ENCODE measurements at regions not wholly inside any gene's neighbourhood (a gene's known extent, or its start where the extent isn't known, plus 50 kb on each side); places are given as distances from the start of the nearest gene placed in this dataset.

DNA sequence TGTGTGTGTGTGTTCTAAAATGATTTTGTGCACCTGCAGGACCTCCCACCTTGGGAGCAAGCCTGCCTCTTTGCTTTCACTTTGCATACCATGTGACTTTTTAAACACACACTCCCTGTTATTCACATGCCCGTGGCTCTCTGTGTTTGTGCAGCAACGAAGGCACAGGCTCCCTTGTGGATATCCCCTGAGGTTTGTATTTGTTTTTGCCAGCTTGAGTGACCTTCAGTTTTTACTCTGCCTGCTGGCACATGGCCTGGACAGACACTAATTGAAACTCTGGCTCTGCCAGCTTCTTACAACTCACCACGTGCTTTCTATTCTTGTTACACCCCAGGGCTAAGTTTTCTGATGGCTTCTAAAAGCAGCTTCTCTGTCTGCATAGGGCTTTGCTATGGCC is 885.8 kb downstream of the SH3BGRL start:
- Histone ChIP-seq H2BK5ac (ENCODE audit: low read depth, low read length, poor library complexity, severe bottlenecking) (no peak overlapping the region), H3K56ac (ENCODE audit: extremely low read depth, insufficient read depth, low read length) (no peak overlapping the region), H3K9me3 (ENCODE audit: control insufficient read depth, insufficient read depth, low read length) (no peaks in the 10 kb centered on the region), H3K27me3 (ENCODE audit: control insufficient read depth, insufficient read depth, low read length) (no peaks in the 10 kb centered on the region), H4K20me1 (ENCODE audit: insufficient read depth, low read length) (no peaks in the 10 kb centered on the region), H3K9me1 (ENCODE audit: insufficient read depth, low read length) (no peaks in the 10 kb centered on the region), H4K8ac (ENCODE audit: low read depth in 2 of 2, low read length in 2 of 2) (no peak overlapping the region), H3K4me3 (ENCODE audit: insufficient read depth, low read depth, low read length) (no peak overlapping the region), H3K23ac (ENCODE audit: low read depth, low read length) (no peak overlapping the region), H2AFZ (replicated peaks; ENCODE audit: low read length, poor library complexity) (no peak overlapping the region), H3K18ac (ENCODE audit: low read depth, low read length) (no peak overlapping the region), H3K4ac (ENCODE audit: low read depth, low read length) (no peak overlapping the region), H2BK120ac (ENCODE audit: low read depth, low read length) (no peak overlapping the region), H3K79me1 (ENCODE audit: low read depth in 1 of 2, low read length in 2 of 2) (no peaks in the 10 kb centered on the region), H4K5ac (ENCODE audit: low read depth, low read length) (no peak overlapping the region), H3K14ac (replicated peaks; ENCODE audit: low read depth, low read length) (no peak overlapping the region), H3K9ac (ENCODE audit: low read depth, low read length) (no peak overlapping the region), H4K91ac (ENCODE audit: insufficient read depth, low read depth, low read length) (no peak overlapping the region), H3K4me2 (ENCODE audit: low read depth, low read length) (no peak overlapping the region), H2BK20ac (ENCODE audit: low read depth, low read length) (no peak overlapping the region), H2AK9ac (replicated peaks; ENCODE audit: low read depth, low read length, poor library complexity) (no peak overlapping the region), H3K4me1 (ENCODE audit: control insufficient read depth, insufficient read depth, low read length) (no peaks in the 10 kb centered on the region), H3K27ac (ENCODE audit: insufficient read depth, low read length) (no peak overlapping the region), H3K36me3 (ENCODE audit: control insufficient read depth, insufficient read depth, low read length) (no peaks in the 10 kb centered on the region), H2AK5ac (ENCODE audit: low read depth, low read length) (no peak overlapping the region), H2BK15ac (ENCODE audit: low read depth, low read length) (no peak overlapping the region)
- WGBS, 2 experiments (ENCODE audit: extremely low coverage in 2 of 2, insufficient read length in 1 of 2) = 33% methylated on average over 1 of the region's 3 CpGs; no CpG with 5 or more reads in 1 of the 2 experiments
- in situ Hi-C loops (cut with MboI; ENCODE audit: low sequenced_read_pairs) (no loop called here), intact Hi-C loops (cut with micrococcal nuclease) (no loop called here), dilution Hi-C loops (cut with HindIII; ENCODE audit: low sequenced_read_pairs, unreplicated experiment) (no loop called here)
- BruUV-seq (replicated peaks) = no TSS peak
- POLR2A ChIA-PET (ENCODE audit: unreplicated experiment) = no interaction called here
- ATAC-seq (ENCODE audit: low read depth) (no peak), DNase-seq (no peak)
- TF ChIP-seq, protein P1, sequence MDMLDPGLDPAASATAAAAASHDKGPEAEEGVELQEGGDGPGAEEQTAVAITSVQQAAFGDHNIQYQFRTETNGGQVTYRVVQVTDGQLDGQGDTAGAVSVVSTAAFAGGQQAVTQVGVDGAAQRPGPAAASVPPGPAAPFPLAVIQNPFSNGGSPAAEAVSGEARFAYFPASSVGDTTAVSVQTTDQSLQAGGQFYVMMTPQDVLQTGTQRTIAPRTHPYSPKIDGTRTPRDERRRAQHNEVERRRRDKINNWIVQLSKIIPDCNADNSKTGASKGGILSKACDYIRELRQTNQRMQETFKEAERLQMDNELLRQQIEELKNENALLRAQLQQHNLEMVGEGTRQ (IDR thresholded peaks at IDR 0.05; ENCODE audit: low read depth, low read length) = no peak
- no peak for TF ChIP-seq NFE2L2 (IDR thresholded peaks at IDR 0.05; ENCODE audit: low read depth, low read length)
- no peak for TF ChIP-seq MXI1 (IDR thresholded peaks at IDR 0.05; ENCODE audit: borderline replicate concordance, low read depth, low read length)
- no peak for TF ChIP-seq RCOR1 (IDR thresholded peaks at IDR 0.05; ENCODE audit: insufficient replicate concordance, low read length)
- TF ChIP-seq, protein P2, sequence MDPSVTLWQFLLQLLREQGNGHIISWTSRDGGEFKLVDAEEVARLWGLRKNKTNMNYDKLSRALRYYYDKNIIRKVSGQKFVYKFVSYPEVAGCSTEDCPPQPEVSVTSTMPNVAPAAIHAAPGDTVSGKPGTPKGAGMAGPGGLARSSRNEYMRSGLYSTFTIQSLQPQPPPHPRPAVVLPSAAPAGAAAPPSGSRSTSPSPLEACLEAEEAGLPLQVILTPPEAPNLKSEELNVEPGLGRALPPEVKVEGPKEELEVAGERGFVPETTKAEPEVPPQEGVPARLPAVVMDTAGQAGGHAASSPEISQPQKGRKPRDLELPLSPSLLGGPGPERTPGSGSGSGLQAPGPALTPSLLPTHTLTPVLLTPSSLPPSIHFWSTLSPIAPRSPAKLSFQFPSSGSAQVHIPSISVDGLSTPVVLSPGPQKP (IDR thresholded peaks at IDR 0.05; ENCODE audit: borderline replicate concordance, low read depth, low read length) = no peak
- no peak for TF ChIP-seq RFX5 (IDR thresholded peaks at IDR 0.05; ENCODE audit: low read depth, low read length)
- TF ChIP-seq, protein P3, sequence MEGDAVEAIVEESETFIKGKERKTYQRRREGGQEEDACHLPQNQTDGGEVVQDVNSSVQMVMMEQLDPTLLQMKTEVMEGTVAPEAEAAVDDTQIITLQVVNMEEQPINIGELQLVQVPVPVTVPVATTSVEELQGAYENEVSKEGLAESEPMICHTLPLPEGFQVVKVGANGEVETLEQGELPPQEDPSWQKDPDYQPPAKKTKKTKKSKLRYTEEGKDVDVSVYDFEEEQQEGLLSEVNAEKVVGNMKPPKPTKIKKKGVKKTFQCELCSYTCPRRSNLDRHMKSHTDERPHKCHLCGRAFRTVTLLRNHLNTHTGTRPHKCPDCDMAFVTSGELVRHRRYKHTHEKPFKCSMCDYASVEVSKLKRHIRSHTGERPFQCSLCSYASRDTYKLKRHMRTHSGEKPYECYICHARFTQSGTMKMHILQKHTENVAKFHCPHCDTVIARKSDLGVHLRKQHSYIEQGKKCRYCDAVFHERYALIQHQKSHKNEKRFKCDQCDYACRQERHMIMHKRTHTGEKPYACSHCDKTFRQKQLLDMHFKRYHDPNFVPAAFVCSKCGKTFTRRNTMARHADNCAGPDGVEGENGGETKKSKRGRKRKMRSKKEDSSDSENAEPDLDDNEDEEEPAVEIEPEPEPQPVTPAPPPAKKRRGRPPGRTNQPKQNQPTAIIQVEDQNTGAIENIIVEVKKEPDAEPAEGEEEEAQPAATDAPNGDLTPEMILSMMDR (conservative IDR thresholded peaks at IDR 0.05; ENCODE audit: low read depth, low read length) = no peak
- no peak for TF ChIP-seq MAFK (IDR thresholded peaks at IDR 0.05; ENCODE audit: low read depth, low read length)
- TF ChIP-seq SMC3 (IDR thresholded peaks at IDR 0.05; ENCODE audit: low read depth, low read length) = no peak
- TF ChIP-seq CEBPB (IDR thresholded peaks at IDR 0.05; ENCODE audit: low read depth, low read length) = no peak
- TF ChIP-seq FOS (IDR thresholded peaks at IDR 0.05; ENCODE audit: low read depth, low read length) = no peak
- no peak for TF ChIP-seq BHLHE40 (IDR thresholded peaks at IDR 0.05; ENCODE audit: low read depth, low read length)
- CTCF ChIA-PET = no interaction called here
